Small intestine (tissue), 7 donors: ENCODE measurements at regions not wholly inside any gene's neighbourhood (a gene's known extent, or its start where the extent isn't known, plus 50 kb on each side); places are given as distances from the start of the nearest gene placed in this dataset.

Experiments used
- DNase-seq, 2 donors: peaks; one replicate each; pipeline versions ENCODE4 v3.0.0 to v3.0.0-alpha.2; 2013
- FAIRE-seq: peaks from 2 replicates; lab custom pipeline; 2012; peaks lifted over from hg19 to GRCh38; lab: Jason Lieb, UNC
- H3K27ac ChIP-seq, 3 donors: one replicate each; pipeline ENCODE4 v1.5.1; 2013; ENCODE audit warnings: low read length in 2 of 3, mild to moderate bottlenecking in 2 of 3, control low read depth in 1 of 3, inconsistent platforms in 1 of 3, low read depth in 1 of 3, moderate library complexity in 1 of 3
- H3K27me3 ChIP-seq, 3 donors: one replicate each; pipeline ENCODE4 v1.6.1; 2013; ENCODE audit warnings: low read length in 3 of 3, inconsistent platforms in 1 of 3; ENCODE audit not compliant: control insufficient read depth in 3 of 3, insufficient read depth in 3 of 3
- H3K36me3 ChIP-seq, 3 donors: one replicate each; pipeline ENCODE4 v1.6.1; 2013; ENCODE audit warnings: low read length in 3 of 3, inconsistent platforms in 1 of 3, low read depth in 1 of 3, mild to moderate bottlenecking in 1 of 3, moderate library complexity in 1 of 3; ENCODE audit not compliant: control insufficient read depth in 3 of 3, insufficient read depth in 2 of 3
- H3K4me1 ChIP-seq, 3 donors: one replicate each; pipeline ENCODE4 v1.6.1; 2013; ENCODE audit warnings: low read length in 2 of 3, inconsistent platforms in 1 of 3, low read depth in 1 of 3, mild to moderate bottlenecking in 1 of 3, moderate library complexity in 1 of 3; ENCODE audit not compliant: control insufficient read depth in 3 of 3, insufficient read depth in 2 of 3
- H3K4me3 ChIP-seq, 3 donors: one replicate each; pipeline ENCODE4 v1.5.1; 2013; ENCODE audit warnings: low read length in 3 of 3, control low read depth in 1 of 3, inconsistent platforms in 1 of 3, low read depth in 1 of 3, mild to moderate bottlenecking in 1 of 3, moderate library complexity in 1 of 3
- H3K9me3 ChIP-seq, 2 donors: one replicate each; pipeline ENCODE4 v1.6.1; 2013; ENCODE audit warnings: low read depth in 1 of 2, low read length in 1 of 2; ENCODE audit not compliant: control insufficient read depth in 2 of 2, insufficient read depth in 1 of 2
- WGBS, 3 donors: extraction: QIAGEN DNeasy Blood & Tissue Kit; methylation state at CpG; one replicate each; pipeline ENCODE4 v1.1.7; 2013; 5-methylcytosine and 5-hydroxymethylcytosine counted together
- donor health status: healthy with polysubstance abuse.
- donor health status: control.
- donor health status: control.
- donor health status: Bipolar disorder and iron deficiency.
- donor health status: healthy.

- Histone ChIP-seq H3K4me1 (peaks cover 0 to 4% (median under 1%) of the 10 kb centered on the region in 3 donors), H3K4me3 (no peak overlapping the region), H3K36me3 (no peaks in the 10 kb centered on the region), H3K9me3 (no peaks in the 10 kb centered on the region), H3K27ac (no peak overlapping the region), H3K27me3 (no peaks in the 10 kb centered on the region)
- 13 to 29% (median 25%) methylated on average over 25 of the region's 25 CpGs for WGBS, 3 donors
- FAIRE-seq (no peak), DNase-seq (peak; percentile 81 to 94)
These were observed 50.5 kb upstream of the FOXK1 start for GRCh38 chr7:4631380-4632179.
